ENCODE measurements at regions not wholly inside any gene's neighbourhood (a gene's known extent, or its start where the extent isn't known, plus 50 kb on each side); places are given as distances from the start of the nearest gene placed in this dataset.

DNA sequence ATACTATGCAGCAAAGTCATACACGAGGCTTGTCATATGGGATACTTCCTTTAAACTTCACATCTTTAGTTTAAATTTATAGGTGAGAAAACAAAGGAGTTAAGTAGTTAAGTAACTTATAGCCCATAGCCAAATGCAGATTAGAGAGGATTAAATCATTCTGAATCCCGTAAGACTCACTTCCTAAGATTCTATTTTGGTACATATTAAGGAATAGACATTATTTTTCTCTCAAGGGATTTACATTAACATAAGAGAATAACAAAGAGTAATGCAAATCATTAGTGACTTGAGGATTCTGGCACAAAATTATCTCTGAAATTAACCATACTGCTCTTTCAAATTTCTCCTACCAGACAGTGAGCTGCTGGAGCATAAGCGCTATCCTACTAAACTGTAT is 747.4 kb upstream of the ARPP21 start (continued):
- TF ChIP-seq, protein P1, sequence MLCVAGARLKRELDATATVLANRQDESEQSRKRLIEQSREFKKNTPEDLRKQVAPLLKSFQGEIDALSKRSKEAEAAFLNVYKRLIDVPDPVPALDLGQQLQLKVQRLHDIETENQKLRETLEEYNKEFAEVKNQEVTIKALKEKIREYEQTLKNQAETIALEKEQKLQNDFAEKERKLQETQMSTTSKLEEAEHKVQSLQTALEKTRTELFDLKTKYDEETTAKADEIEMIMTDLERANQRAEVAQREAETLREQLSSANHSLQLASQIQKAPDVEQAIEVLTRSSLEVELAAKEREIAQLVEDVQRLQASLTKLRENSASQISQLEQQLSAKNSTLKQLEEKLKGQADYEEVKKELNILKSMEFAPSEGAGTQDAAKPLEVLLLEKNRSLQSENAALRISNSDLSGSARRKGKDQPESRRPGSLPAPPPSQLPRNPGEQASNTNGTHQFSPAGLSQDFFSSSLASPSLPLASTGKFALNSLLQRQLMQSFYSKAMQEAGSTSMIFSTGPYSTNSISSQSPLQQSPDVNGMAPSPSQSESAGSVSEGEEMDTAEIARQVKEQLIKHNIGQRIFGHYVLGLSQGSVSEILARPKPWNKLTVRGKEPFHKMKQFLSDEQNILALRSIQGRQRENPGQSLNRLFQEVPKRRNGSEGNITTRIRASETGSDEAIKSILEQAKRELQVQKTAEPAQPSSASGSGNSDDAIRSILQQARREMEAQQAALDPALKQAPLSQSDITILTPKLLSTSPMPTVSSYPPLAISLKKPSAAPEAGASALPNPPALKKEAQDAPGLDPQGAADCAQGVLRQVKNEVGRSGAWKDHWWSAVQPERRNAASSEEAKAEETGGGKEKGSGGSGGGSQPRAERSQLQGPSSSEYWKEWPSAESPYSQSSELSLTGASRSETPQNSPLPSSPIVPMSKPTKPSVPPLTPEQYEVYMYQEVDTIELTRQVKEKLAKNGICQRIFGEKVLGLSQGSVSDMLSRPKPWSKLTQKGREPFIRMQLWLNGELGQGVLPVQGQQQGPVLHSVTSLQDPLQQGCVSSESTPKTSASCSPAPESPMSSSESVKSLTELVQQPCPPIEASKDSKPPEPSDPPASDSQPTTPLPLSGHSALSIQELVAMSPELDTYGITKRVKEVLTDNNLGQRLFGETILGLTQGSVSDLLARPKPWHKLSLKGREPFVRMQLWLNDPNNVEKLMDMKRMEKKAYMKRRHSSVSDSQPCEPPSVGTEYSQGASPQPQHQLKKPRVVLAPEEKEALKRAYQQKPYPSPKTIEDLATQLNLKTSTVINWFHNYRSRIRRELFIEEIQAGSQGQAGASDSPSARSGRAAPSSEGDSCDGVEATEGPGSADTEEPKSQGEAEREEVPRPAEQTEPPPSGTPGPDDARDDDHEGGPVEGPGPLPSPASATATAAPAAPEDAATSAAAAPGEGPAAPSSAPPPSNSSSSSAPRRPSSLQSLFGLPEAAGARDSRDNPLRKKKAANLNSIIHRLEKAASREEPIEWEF (IDR thresholded peaks at IDR 0.05; ENCODE audit: insufficient replicate concordance, low read depth, low read length), result no peak

DNA sequence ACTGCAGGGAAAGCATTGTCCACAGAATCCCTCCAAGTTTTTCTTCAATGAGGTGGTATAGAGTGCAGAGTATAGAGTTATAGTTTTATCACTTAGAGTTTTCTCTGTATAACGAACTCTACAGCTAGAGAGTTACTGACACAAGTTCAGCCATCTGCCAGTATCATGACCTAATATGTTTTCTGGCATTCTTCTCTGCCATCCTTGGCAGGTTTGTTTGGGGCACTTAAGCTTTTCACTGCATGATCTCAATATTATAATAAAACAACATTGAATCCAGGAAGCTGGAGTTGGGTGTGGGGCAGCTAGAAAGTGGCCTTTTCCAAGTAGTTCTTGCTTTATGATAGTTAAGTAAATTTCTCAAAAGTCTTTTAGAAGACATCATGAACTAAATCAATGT is 743.5 kb upstream of the ARPP21 start:
- Histone ChIP-seq H3K9me3 (replicated peaks; ENCODE audit: control insufficient read depth, insufficient read depth, low read length) (no peaks in the 10 kb centered on the region), H3K4me3 (no peak overlapping the region), H3K4me1 (ENCODE audit: control insufficient read depth, insufficient read depth, low read length) (no peaks in the 10 kb centered on the region), H3K27me3 (replicated peaks in 1 of 2; ENCODE audit: control insufficient read depth in 2 of 2, insufficient read depth in 2 of 2, low read length in 1 of 2) (no peaks in the 10 kb centered on the region), H2AFZ (ENCODE audit: control insufficient read depth, low read depth, low read length) (no peak overlapping the region), H4K20me1 (ENCODE audit: control insufficient read depth, insufficient read depth) (no peaks in the 10 kb centered on the region), H3K9ac (ENCODE audit: control insufficient read depth, insufficient read depth, low read length) (no peak overlapping the region), H3K4me2 (ENCODE audit: control insufficient read depth, insufficient read depth) (no peak overlapping the region), H3K36me3 (ENCODE audit: control insufficient read depth in 2 of 2, insufficient read depth in 2 of 2, low read length in 1 of 2) (no peaks in the 10 kb centered on the region), H3K79me2 (ENCODE audit: control insufficient read depth, insufficient read depth, low read length) (no peaks in the 10 kb centered on the region), H3K27ac (ENCODE audit: control insufficient read depth, insufficient read depth) (no peak overlapping the region)
- POLR2A ChIA-PET, result no interaction called here
- no peak for DNase-seq (ENCODE audit: low read depth, low spot score)
- ATAC-seq, result no peak
- RAD21 ChIA-PET (ENCODE audit: unreplicated experiment), result no interaction called here
- CTCF ChIA-PET, result interaction anchor here (1.5 kb wide), 1 partner anchor 11 kb away, joined by 3 read pairs; no protein-coding TSS in a partner anchor
- intact Hi-C loops (cut with micrococcal nuclease; ENCODE audit: unreplicated experiment), result no loop called here
- TF ChIP-seq HDAC6 (IDR thresholded peaks at IDR 0.05; ENCODE audit: unreplicated experiment) (no peak), RELA (IDR thresholded peaks at IDR 0.05; ENCODE audit: borderline replicate concordance, partially characterized antibody) (no peak), CHD1 (IDR thresholded peaks at IDR 0.05; ENCODE audit: low read depth, low read length) (no peak), BCL11A (IDR thresholded peaks at IDR 0.05; ENCODE audit: low read depth, low read length) (no peak)
- TF ChIP-seq, protein P2, sequence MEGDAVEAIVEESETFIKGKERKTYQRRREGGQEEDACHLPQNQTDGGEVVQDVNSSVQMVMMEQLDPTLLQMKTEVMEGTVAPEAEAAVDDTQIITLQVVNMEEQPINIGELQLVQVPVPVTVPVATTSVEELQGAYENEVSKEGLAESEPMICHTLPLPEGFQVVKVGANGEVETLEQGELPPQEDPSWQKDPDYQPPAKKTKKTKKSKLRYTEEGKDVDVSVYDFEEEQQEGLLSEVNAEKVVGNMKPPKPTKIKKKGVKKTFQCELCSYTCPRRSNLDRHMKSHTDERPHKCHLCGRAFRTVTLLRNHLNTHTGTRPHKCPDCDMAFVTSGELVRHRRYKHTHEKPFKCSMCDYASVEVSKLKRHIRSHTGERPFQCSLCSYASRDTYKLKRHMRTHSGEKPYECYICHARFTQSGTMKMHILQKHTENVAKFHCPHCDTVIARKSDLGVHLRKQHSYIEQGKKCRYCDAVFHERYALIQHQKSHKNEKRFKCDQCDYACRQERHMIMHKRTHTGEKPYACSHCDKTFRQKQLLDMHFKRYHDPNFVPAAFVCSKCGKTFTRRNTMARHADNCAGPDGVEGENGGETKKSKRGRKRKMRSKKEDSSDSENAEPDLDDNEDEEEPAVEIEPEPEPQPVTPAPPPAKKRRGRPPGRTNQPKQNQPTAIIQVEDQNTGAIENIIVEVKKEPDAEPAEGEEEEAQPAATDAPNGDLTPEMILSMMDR (IDR thresholded peaks at IDR 0.05 in 2 of 3, conservative IDR thresholded peaks at IDR 0.05 in 1 of 3; ENCODE audit: control insufficient read depth in 2 of 3, extremely low read depth in 1 of 3, insufficient read depth in 1 of 3, low read depth in 3 of 3, low read length in 3 of 3), result no peak
- TF ChIP-seq, protein P3, sequence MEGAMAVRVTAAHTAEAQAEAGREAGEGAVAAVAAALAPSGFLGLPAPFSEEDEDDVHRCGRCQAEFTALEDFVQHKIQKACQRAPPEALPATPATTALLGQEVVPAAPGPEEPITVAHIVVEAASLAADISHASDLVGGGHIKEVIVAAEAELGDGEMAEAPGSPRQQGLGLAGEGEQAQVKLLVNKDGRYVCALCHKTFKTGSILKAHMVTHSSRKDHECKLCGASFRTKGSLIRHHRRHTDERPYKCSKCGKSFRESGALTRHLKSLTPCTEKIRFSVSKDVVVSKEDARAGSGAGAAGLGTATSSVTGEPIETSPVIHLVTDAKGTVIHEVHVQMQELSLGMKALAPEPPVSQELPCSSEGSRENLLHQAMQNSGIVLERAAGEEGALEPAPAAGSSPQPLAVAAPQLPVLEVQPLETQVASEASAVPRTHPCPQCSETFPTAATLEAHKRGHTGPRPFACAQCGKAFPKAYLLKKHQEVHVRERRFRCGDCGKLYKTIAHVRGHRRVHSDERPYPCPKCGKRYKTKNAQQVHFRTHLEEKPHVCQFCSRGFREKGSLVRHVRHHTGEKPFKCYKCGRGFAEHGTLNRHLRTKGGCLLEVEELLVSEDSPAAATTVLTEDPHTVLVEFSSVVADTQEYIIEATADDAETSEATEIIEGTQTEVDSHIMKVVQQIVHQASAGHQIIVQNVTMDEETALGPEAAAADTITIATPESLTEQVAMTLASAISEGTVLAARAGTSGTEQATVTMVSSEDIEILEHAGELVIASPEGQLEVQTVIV (IDR thresholded peaks at IDR 0.05; ENCODE audit: borderline replicate concordance, partially characterized antibody), result no peak
- TF ChIP-seq, protein P4, sequence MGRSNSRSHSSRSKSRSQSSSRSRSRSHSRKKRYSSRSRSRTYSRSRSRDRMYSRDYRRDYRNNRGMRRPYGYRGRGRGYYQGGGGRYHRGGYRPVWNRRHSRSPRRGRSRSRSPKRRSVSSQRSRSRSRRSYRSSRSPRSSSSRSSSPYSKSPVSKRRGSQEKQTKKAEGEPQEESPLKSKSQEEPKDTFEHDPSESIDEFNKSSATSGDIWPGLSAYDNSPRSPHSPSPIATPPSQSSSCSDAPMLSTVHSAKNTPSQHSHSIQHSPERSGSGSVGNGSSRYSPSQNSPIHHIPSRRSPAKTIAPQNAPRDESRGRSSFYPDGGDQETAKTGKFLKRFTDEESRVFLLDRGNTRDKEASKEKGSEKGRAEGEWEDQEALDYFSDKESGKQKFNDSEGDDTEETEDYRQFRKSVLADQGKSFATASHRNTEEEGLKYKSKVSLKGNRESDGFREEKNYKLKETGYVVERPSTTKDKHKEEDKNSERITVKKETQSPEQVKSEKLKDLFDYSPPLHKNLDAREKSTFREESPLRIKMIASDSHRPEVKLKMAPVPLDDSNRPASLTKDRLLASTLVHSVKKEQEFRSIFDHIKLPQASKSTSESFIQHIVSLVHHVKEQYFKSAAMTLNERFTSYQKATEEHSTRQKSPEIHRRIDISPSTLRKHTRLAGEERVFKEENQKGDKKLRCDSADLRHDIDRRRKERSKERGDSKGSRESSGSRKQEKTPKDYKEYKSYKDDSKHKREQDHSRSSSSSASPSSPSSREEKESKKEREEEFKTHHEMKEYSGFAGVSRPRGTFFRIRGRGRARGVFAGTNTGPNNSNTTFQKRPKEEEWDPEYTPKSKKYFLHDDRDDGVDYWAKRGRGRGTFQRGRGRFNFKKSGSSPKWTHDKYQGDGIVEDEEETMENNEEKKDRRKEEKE (IDR thresholded peaks at IDR 0.05), result no peak
- no TSS peak for BruUV-seq (replicated peaks)
- in situ Hi-C loops (cut with MboI), result no loop called here
- SMC1A ChIA-PET (ENCODE audit: uncharacterized antibody, unreplicated experiment), result no interaction called here
- WGBS (ENCODE audit: insufficient coverage, insufficient replicate concordance, low lambda C conversion rate, missing lambda C conversion rate), result 0% methylated on average over 1 of the region's 1 CpG
- no peak for FAIRE-seq
